ENCODE measurements at regions not wholly inside any gene's neighbourhood (a gene's known extent, or its start where the extent isn't known, plus 50 kb on each side); places are given as distances from the start of the nearest gene placed in this dataset.
"Not testable (repeated sequence)": the region's sequence is repeated elsewhere in the genome, so short reads cannot be mapped to it uniquely, and the experiment has no call there.

DNA sequence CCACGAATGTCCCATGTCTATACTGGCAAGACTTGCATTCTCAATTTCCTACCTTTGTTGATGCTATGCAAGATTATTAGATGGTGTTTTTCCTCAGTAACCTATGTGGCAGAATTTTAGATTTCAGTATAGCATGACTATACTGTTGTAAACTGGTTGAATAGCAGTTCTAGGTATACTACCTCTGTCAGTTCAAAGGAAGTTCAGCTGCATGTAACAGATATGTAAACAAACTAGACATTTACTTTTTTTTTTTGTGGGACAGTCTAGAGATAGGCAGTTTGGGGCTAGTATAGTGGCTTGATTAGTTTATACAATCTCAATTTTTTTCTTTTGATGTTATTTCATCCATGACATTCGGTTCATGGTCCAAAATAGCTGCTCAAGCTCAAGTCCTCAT lies 97.6 kb upstream of the GRIN3A start:
- peaks cover 0 to 15% (median 5%) of the 10 kb centered on the region in 4 donors for H3K4me1 ChIP-seq
- TF ChIP-seq EP300 (IDR thresholded peaks at IDR 0.05; ENCODE audit: low read depth) = no peak
- no peak for TF ChIP-seq POLR2AphosphoS5 (IDR thresholded peaks at IDR 0.05)
- TF ChIP-seq POLR2A (IDR thresholded peaks at IDR 0.05) = no peak
- TF ChIP-seq, protein P1, sequence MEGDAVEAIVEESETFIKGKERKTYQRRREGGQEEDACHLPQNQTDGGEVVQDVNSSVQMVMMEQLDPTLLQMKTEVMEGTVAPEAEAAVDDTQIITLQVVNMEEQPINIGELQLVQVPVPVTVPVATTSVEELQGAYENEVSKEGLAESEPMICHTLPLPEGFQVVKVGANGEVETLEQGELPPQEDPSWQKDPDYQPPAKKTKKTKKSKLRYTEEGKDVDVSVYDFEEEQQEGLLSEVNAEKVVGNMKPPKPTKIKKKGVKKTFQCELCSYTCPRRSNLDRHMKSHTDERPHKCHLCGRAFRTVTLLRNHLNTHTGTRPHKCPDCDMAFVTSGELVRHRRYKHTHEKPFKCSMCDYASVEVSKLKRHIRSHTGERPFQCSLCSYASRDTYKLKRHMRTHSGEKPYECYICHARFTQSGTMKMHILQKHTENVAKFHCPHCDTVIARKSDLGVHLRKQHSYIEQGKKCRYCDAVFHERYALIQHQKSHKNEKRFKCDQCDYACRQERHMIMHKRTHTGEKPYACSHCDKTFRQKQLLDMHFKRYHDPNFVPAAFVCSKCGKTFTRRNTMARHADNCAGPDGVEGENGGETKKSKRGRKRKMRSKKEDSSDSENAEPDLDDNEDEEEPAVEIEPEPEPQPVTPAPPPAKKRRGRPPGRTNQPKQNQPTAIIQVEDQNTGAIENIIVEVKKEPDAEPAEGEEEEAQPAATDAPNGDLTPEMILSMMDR (IDR thresholded peaks at IDR 0.05) = no peak
- DNase-seq = no peak
- no peak overlapping the region for H3K27ac ChIP-seq
- no peaks in the 10 kb centered on the region for H3K27me3 ChIP-seq
- no peaks in the 10 kb centered on the region for H3K36me3 ChIP-seq
- in situ Hi-C loops (cut with MboI; ENCODE audit: low pct_ligation_motif_present in 1 of 4, low pct_unique_long_range_greater_than_20kb in 1 of 4, low sequenced_read_pairs in 3 of 4) (no loop called here), intact Hi-C loops (cut with DNase I; ENCODE audit: low total_unique reads) (no loop called here)
- H3K9me3 ChIP-seq = no peaks in the 10 kb centered on the region
- WGBS, 2 donors (ENCODE audit: low coverage in 1 of 2) = 24 to 50% methylated on average over 1 to 2 of the region's 2 CpGs
- no peak overlapping the region for H3K4me3 ChIP-seq

DNA sequence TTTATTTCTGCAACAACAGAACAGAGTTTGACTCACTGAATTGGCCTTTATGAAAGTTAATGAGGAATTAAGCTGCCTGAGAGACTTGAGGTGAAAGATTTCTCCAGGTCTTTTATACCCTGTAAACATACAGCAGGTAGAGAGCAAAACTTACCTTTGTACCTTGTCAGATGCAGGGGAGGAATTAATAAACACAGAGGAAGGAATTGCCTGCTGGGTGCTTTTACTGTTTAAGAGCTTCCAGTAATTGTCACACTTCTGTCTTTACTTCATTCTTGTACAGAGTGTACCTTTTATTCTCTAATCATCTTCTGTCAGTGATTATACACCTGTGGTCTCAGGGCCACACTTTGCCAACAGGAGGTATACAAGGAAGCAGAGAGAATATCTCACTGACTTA lies 94.0 kb upstream of the GRIN3A start:
- in situ Hi-C loops (cut with MboI; ENCODE audit: low pct_ligation_motif_present in 1 of 4, low pct_unique_long_range_greater_than_20kb in 1 of 4, low sequenced_read_pairs in 3 of 4) = no loop called here
- H3K9me3 ChIP-seq = no peaks in the 10 kb centered on the region
- peaks cover 0 to 15% (median 5%) of the 10 kb centered on the region in 4 donors for H3K4me1 ChIP-seq
- TF ChIP-seq EP300 (IDR thresholded peaks at IDR 0.05; ENCODE audit: low read depth) (no peak), POLR2A (IDR thresholded peaks at IDR 0.05) (no peak), POLR2AphosphoS5 (IDR thresholded peaks at IDR 0.05) (no peak)
- TF ChIP-seq, protein P1 (IDR thresholded peaks at IDR 0.05) = no peak
- H3K4me3 ChIP-seq = no peak overlapping the region
- intact Hi-C loops (cut with DNase I; ENCODE audit: low total_unique reads) = no loop called here
- H3K36me3 ChIP-seq = no peaks in the 10 kb centered on the region
- DNase-seq = peak; percentile 8
- peak overlapping the region; percentile 65 to 84 (median 74) for H3K27ac ChIP-seq
- no peaks in the 10 kb centered on the region for H3K27me3 ChIP-seq

DNA sequence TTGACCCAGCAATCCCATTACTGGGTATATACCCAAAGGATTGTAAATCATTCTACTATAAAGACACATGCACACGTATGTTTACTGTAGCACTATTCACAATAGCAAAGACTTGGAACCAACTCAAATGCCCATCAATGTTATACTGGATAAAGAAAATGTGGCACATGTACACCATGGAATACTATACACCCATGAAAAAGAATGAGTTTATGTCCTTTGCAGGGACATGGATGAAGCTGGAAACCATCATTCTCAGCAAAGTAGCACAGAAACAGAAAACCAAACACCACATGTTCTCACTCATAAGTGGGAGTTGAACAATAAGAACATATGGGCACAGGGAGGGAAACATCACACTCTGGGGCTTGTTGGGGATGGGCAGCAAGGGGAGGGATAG lies 83.0 kb upstream of the GRIN3A start:
- in situ Hi-C loops (cut with MboI; ENCODE audit: low pct_ligation_motif_present in 1 of 4, low pct_unique_long_range_greater_than_20kb in 1 of 4, low sequenced_read_pairs in 3 of 4); intact Hi-C loops (cut with DNase I; ENCODE audit: low total_unique reads); DNase-seq; H3K9me3 ChIP-seq; H3K36me3 ChIP-seq; H3K27me3 ChIP-seq; H3K4me1 ChIP-seq; H3K4me3 ChIP-seq; H3K27ac ChIP-seq: not testable (repeated sequence)
- 83 to 88% methylated on average over 1 of the region's 1 CpG for WGBS, 2 donors (ENCODE audit: low coverage in 1 of 2)

DNA sequence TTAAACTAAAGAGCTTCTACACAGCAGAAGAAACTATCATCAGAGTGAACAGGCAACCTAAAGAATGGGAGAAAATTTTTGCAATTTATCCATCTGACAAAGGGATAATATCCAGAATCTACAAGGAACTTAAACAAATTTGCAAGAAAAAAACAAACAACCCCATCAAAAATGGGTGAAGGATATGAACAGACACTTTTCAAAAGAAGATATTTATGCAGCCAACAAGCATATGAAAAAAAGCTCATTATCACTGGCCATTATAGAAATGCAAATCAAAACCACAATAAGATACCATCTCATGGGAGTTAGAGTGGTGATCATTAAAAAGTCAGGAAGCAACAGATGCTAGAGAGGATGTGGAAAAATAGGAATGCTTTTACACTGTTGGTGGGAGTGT lies 82.5 kb upstream of the GRIN3A start:
- H3K9me3 ChIP-seq; H3K36me3 ChIP-seq; H3K27me3 ChIP-seq; DNase-seq; intact Hi-C loops (cut with DNase I; ENCODE audit: low total_unique reads); in situ Hi-C loops (cut with MboI; ENCODE audit: low pct_ligation_motif_present in 1 of 4, low pct_unique_long_range_greater_than_20kb in 1 of 4, low sequenced_read_pairs in 3 of 4); H3K27ac ChIP-seq; H3K4me1 ChIP-seq; H3K4me3 ChIP-seq: not testable (repeated sequence)

DNA sequence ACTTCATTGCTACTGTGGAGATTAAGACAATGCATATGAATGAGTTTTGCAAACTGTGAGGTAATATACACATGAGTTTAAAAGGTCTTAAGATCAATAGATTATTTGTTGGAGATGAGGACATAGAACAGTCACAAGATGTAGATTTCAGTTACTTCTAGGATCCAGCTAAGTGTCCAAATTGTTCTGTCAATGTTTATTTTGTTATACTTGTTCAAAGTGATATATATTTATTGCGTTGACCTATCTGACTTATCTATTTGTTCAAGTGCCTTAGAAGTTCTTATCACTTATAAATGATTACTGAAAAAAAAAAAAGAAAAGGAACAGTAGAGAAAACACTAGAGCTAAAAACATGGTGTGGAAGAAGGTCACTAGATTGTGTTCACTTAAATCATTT lies 75.6 kb upstream of the GRIN3A start:
- H3K4me3 ChIP-seq = no peak overlapping the region
- no peaks in the 10 kb centered on the region for H3K4me1 ChIP-seq
- no peak for DNase-seq
- TF ChIP-seq POLR2A (IDR thresholded peaks at IDR 0.05) (no peak), POLR2AphosphoS5 (IDR thresholded peaks at IDR 0.05) (no peak), EP300 (IDR thresholded peaks at IDR 0.05; ENCODE audit: low read depth) (no peak)
- TF ChIP-seq, protein P1 (IDR thresholded peaks at IDR 0.05) = no peak
- in situ Hi-C loops (cut with MboI; ENCODE audit: low pct_ligation_motif_present in 1 of 4, low pct_unique_long_range_greater_than_20kb in 1 of 4, low sequenced_read_pairs in 3 of 4) = no loop called here
- H3K9me3 ChIP-seq = no peaks in the 10 kb centered on the region
- intact Hi-C loops (cut with DNase I; ENCODE audit: low total_unique reads) = no loop called here
- H3K27me3 ChIP-seq = no peaks in the 10 kb centered on the region
- no peak overlapping the region for H3K27ac ChIP-seq
- 84 to 95% methylated on average over 1 of the region's 1 CpG for WGBS, 2 donors (ENCODE audit: low coverage in 1 of 2)
- no peaks in the 10 kb centered on the region for H3K36me3 ChIP-seq

DNA sequence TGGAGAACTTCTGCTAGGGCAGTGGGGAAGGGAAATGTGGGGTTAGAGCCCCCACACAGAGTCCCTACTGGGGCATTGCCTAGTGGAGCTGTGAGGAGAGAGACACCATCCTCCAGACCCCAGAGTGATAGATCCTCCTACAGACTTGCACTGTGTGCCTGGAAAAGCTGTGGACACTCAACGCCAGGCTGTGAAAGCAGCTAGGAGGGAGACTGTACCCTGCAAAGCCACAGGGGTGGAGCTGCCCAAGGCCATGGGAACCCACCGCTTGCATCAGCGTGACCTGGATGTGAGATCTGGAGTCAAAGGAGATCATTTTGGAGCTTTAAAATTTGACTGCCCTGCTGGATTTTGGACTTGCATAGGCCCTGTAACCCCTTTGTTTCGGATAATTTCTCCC lies 69.4 kb upstream of the GRIN3A start:
- H3K9me3 ChIP-seq; H3K27me3 ChIP-seq; H3K4me3 ChIP-seq; intact Hi-C loops (cut with DNase I; ENCODE audit: low total_unique reads); H3K36me3 ChIP-seq; H3K4me1 ChIP-seq; H3K27ac ChIP-seq; in situ Hi-C loops (cut with MboI; ENCODE audit: low pct_ligation_motif_present in 1 of 4, low pct_unique_long_range_greater_than_20kb in 1 of 4, low sequenced_read_pairs in 3 of 4); DNase-seq: not testable (repeated sequence)
- WGBS, 2 donors (ENCODE audit: low coverage in 1 of 2) = 94% methylated on average over 4 of the region's 4 CpGs; no CpG with 5 or more reads in 1 of the 2 donors

All from transverse colon (tissue), 4 donors.